Effector memory CD4-positive, alpha-beta T cell (primary cell): ENCODE measurements at regions not wholly inside any gene's neighbourhood (a gene's known extent, or its start where the extent isn't known, plus 50 kb on each side); places are given as distances from the start of the nearest gene placed in this dataset.

Experiments used
- DNase-seq, 3 donors: peaks; one replicate each; pipeline ENCODE4 v3.0.0-alpha.2; 2020
- H3K27ac ChIP-seq: 2 replicates; pipeline ENCODE4 v1.7.0; 2013; ENCODE audit warnings: mild to moderate bottlenecking, low read length, moderate library complexity; ENCODE audit not compliant: insufficient read depth, poor library complexity, severe bottlenecking
- H3K27me3 ChIP-seq: replicated peaks from 2 replicates; pipeline ENCODE4 v1.7.0; 2013; ENCODE audit warnings: mild to moderate bottlenecking, low read length; ENCODE audit not compliant: insufficient read depth, control insufficient read depth, poor library complexity, severe bottlenecking
- H3K36me3 ChIP-seq: 2 replicates; pipeline ENCODE4 v1.7.0; 2013; ENCODE audit warnings: mild to moderate bottlenecking, low read length, moderate library complexity; ENCODE audit not compliant: control insufficient read depth, insufficient read depth
- H3K4me1 ChIP-seq: 2 replicates; pipeline ENCODE4 v1.7.0; 2013; ENCODE audit warnings: low read length, mild to moderate bottlenecking; ENCODE audit not compliant: control insufficient read depth, insufficient read depth, poor library complexity, severe bottlenecking
- H3K4me3 ChIP-seq: 2 replicates; pipeline ENCODE4 v1.7.0; 2013; ENCODE audit warnings: low read length, low read depth, mild to moderate bottlenecking; ENCODE audit not compliant: insufficient read depth, poor library complexity, severe bottlenecking
- H3K9me3 ChIP-seq: 2 replicates; pipeline ENCODE4 v1.7.0; 2013; ENCODE audit warnings: mild to moderate bottlenecking, low read length, moderate library complexity; ENCODE audit not compliant: control insufficient read depth

GRCh38 chr2:235352541-235352940 lies 141.3 kb upstream of the AGAP1 start:
- DNase-seq = no peak
- H3K4me1 ChIP-seq = no peaks in the 10 kb centered on the region
- no peak overlapping the region for H3K4me3 ChIP-seq
- H3K36me3 ChIP-seq = no peaks in the 10 kb centered on the region
- no peaks in the 10 kb centered on the region for H3K9me3 ChIP-seq
- H3K27me3 ChIP-seq = no peaks in the 10 kb centered on the region
- no peak overlapping the region for H3K27ac ChIP-seq

GRCh38 chr2:235357881-235358280 lies 136.0 kb upstream of the AGAP1 start:
- no peaks in the 10 kb centered on the region for H3K4me1 ChIP-seq
- no peaks in the 10 kb centered on the region for H3K9me3 ChIP-seq
- no peak for DNase-seq
- no peaks in the 10 kb centered on the region for H3K27me3 ChIP-seq
- no peaks in the 10 kb centered on the region for H3K36me3 ChIP-seq
- no peak overlapping the region for H3K4me3 ChIP-seq
- H3K27ac ChIP-seq = no peak overlapping the region

- DNase-seq = no peak
- no peaks in the 10 kb centered on the region for H3K27me3 ChIP-seq
- no peaks in the 10 kb centered on the region for H3K36me3 ChIP-seq
- no peaks in the 10 kb centered on the region for H3K4me1 ChIP-seq
- H3K9me3 ChIP-seq = no peaks in the 10 kb centered on the region
- H3K4me3 ChIP-seq = no peak overlapping the region
- H3K27ac ChIP-seq = no peak overlapping the region
Measured at GRCh38 chr2:235358981-235359471, 134.8 kb upstream of the AGAP1 start.

GRCh38 chr2:235360446-235360845 lies 133.4 kb upstream of the AGAP1 start:
- H3K4me3 ChIP-seq = no peak overlapping the region
- DNase-seq = no peak
- H3K36me3 ChIP-seq = no peaks in the 10 kb centered on the region
- H3K4me1 ChIP-seq = no peaks in the 10 kb centered on the region
- no peaks in the 10 kb centered on the region for H3K9me3 ChIP-seq
- H3K27me3 ChIP-seq = no peaks in the 10 kb centered on the region
- no peak overlapping the region for H3K27ac ChIP-seq

- Histone ChIP-seq H3K27me3 (no peaks in the 10 kb centered on the region), H3K4me3 (no peak overlapping the region), H3K27ac (no peak overlapping the region), H3K9me3 (no peaks in the 10 kb centered on the region), H3K36me3 (no peaks in the 10 kb centered on the region), H3K4me1 (no peaks in the 10 kb centered on the region)
- no peak for DNase-seq
Measured at GRCh38 chr2:235365743-235366142, 128.1 kb upstream of the AGAP1 start.

GRCh38 chr2:235366390-235366789 lies 127.5 kb upstream of the AGAP1 start:
- Histone ChIP-seq H3K4me1 (no peaks in the 10 kb centered on the region), H3K27me3 (no peaks in the 10 kb centered on the region), H3K36me3 (no peaks in the 10 kb centered on the region), H3K4me3 (no peak overlapping the region), H3K27ac (no peak overlapping the region), H3K9me3 (no peaks in the 10 kb centered on the region)
- no peak for DNase-seq

- H3K36me3 ChIP-seq = no peaks in the 10 kb centered on the region
- DNase-seq = no peak
- no peak overlapping the region for H3K27ac ChIP-seq
- no peaks in the 10 kb centered on the region for H3K27me3 ChIP-seq
- no peaks in the 10 kb centered on the region for H3K4me1 ChIP-seq
- no peak overlapping the region for H3K4me3 ChIP-seq
- no peaks in the 10 kb centered on the region for H3K9me3 ChIP-seq
Measured at GRCh38 chr2:235366807-235367206, 127.0 kb upstream of the AGAP1 start.

GRCh38 chr2:235371018-235371417 lies 122.8 kb upstream of the AGAP1 start:
- no peaks in the 10 kb centered on the region for H3K27me3 ChIP-seq
- no peak for DNase-seq
- no peaks in the 10 kb centered on the region for H3K36me3 ChIP-seq
- H3K4me1 ChIP-seq = no peaks in the 10 kb centered on the region
- no peak overlapping the region for H3K4me3 ChIP-seq
- no peaks in the 10 kb centered on the region for H3K9me3 ChIP-seq
- no peak overlapping the region for H3K27ac ChIP-seq

GRCh38 chr2:235373171-235373570 lies 120.7 kb upstream of the AGAP1 start:
- H3K9me3 ChIP-seq = no peaks in the 10 kb centered on the region

GRCh38 chr2:235377176-235377575 lies 116.7 kb upstream of the AGAP1 start:
- Histone ChIP-seq H3K27ac (no peak overlapping the region), H3K27me3 (no peaks in the 10 kb centered on the region), H3K4me3 (no peak overlapping the region), H3K9me3 (no peaks in the 10 kb centered on the region), H3K4me1 (no peaks in the 10 kb centered on the region), H3K36me3 (no peaks in the 10 kb centered on the region)
- DNase-seq = no peak

More at GRCh38 chr2:235373171-235373570, 120.7 kb upstream of the AGAP1 start:
- Histone ChIP-seq H3K4me1 (no peaks in the 10 kb centered on the region), H3K27me3 (no peaks in the 10 kb centered on the region), H3K36me3 (no peaks in the 10 kb centered on the region), H3K4me3 (no peak overlapping the region), H3K27ac (no peak overlapping the region)
- DNase-seq = no peak

- Histone ChIP-seq H3K4me1 (no peaks in the 10 kb centered on the region), H3K4me3 (no peak overlapping the region), H3K27ac (no peak overlapping the region), H3K36me3 (no peaks in the 10 kb centered on the region), H3K27me3 (no peaks in the 10 kb centered on the region), H3K9me3 (no peaks in the 10 kb centered on the region)
- DNase-seq = no peak
Measured at GRCh38 chr2:235378246-235378645, 115.6 kb upstream of the AGAP1 start.
